HepG2 (cell line): ENCODE measurements at regions not wholly inside any gene's neighbourhood (a gene's known extent, or its start where the extent isn't known, plus 50 kb on each side); places are given as distances from the start of the nearest gene placed in this dataset.

Experiments used
- DNMT3B ChIP-seq: conservative IDR thresholded peaks from 2 replicates; pipeline ENCODE4 v1.6.1; 2016; ENCODE audit warnings: missing biosample characterization, control low read depth
- ELF3 ChIP-seq: IDR thresholded peaks from 2 replicates; pipeline ENCODE4 v1.6.1; 2016; ENCODE audit warnings: missing genetic modification reagents, missing compliant biosample characterization
- EP300 ChIP-seq, 3 experiments: sonication (generic) in 1 of 3; formaldehyde crosslinking in 1 of 3; IDR thresholded peaks; 2 replicates each; pipeline versions ENCODE4 v1.5.1 to v1.6.1; 2011 to 2020; ENCODE audit warnings: low read depth in 2 of 3, low read length in 2 of 3, borderline replicate concordance in 1 of 3, improper control_type of control experiment in 1 of 3, mild to moderate bottlenecking in 1 of 3, missing genetic modification reagents in 1 of 3, moderate library complexity in 1 of 3
- MAFG ChIP-seq: sonication (generic); formaldehyde crosslinking; IDR thresholded peaks from 2 replicates; pipeline ENCODE4 v1.5.1; 2020; ENCODE audit warnings: mild to moderate bottlenecking, missing genetic modification reagents
- MED1 ChIP-seq: sonication (generic); formaldehyde crosslinking; IDR thresholded peaks from 2 replicates; pipeline ENCODE4 v1.4.0; 2020; ENCODE audit warnings: missing genetic modification reagents
- MEF2D ChIP-seq: sonication (generic); formaldehyde crosslinking; IDR thresholded peaks from 2 replicates; pipeline ENCODE4 v1.5.1; 2020; ENCODE audit warnings: mild to moderate bottlenecking, missing genetic modification reagents
- NCOA5 ChIP-seq: sonication (generic); formaldehyde crosslinking; IDR thresholded peaks from 2 replicates; pipeline ENCODE4 v1.4.0; 2020; ENCODE audit warnings: missing genetic modification reagents
- NCOR1 ChIP-seq: fragments of 200-600 bp; sonication (generic); IDR thresholded peaks from 2 replicates; pipeline ENCODE4 v1.7.0; 2017; ENCODE audit warnings: antibody characterized with exemption, low read length, borderline replicate concordance
- NFYB ChIP-seq: sonication (generic); formaldehyde crosslinking; IDR thresholded peaks from 2 replicates; pipeline ENCODE4 v1.4.0; 2020; ENCODE audit warnings: missing genetic modification reagents
- NR2F6 ChIP-seq, 2 experiments: IDR thresholded peaks; 2 replicates each; pipeline ENCODE4 v1.6.1; 2016; ENCODE audit warnings: antibody characterized with exemption in 1 of 2, mild to moderate bottlenecking in 1 of 2
- RAD21 ChIP-seq: fragments of 450-650 bp; formaldehyde crosslinking; IDR thresholded peaks from 2 replicates; pipeline ENCODE4 v1.5.0; 2020; ENCODE audit warnings: mild to moderate bottlenecking
- YEATS2 ChIP-seq: sonication (generic); formaldehyde crosslinking; IDR thresholded peaks from 2 replicates; pipeline ENCODE4 v1.4.0; 2020; ENCODE audit warnings: missing genetic modification reagents, borderline replicate concordance
- ZEB1 ChIP-seq: IDR thresholded peaks from 2 replicates; pipeline ENCODE4 v1.6.1; 2012; ENCODE audit warnings: mild to moderate bottlenecking, low read depth, inconsistent platforms; ENCODE audit not compliant: insufficient replicate concordance
- ZFY ChIP-seq: sonication (generic); formaldehyde crosslinking; IDR thresholded peaks from 2 replicates; pipeline ENCODE4 v1.4.0; 2020; ENCODE audit warnings: missing genetic modification reagents
- ZNF207 ChIP-seq: fragments of 450-650 bp; IDR thresholded peaks from 2 replicates; pipeline ENCODE4 v1.6.1; 2016; ENCODE audit warnings: antibody characterized with exemption, borderline replicate concordance
- ZNF354B ChIP-seq: sonication (generic); formaldehyde crosslinking; IDR thresholded peaks from 2 replicates; pipeline ENCODE4 v1.8.0; 2022; ENCODE audit warnings: mild to moderate bottlenecking, missing genetic modification reagents
- ZNF547 ChIP-seq: sonication (generic); formaldehyde crosslinking; IDR thresholded peaks from 2 replicates; pipeline ENCODE4 v1.5.1; 2020; ENCODE audit warnings: mild to moderate bottlenecking, missing genetic modification reagents
- ZNF629 ChIP-seq: sonication (generic); formaldehyde crosslinking; conservative IDR thresholded peaks from 2 replicates; pipeline ENCODE4 v1.5.0; 2020; ENCODE audit warnings: missing genetic modification reagents
- ZNF674 ChIP-seq: sonication (generic); formaldehyde crosslinking; IDR thresholded peaks from 2 replicates; pipeline ENCODE4 v1.5.0; 2020; ENCODE audit warnings: low read depth, mild to moderate bottlenecking, missing genetic modification reagents
- TF ChIP-seq, protein P1 (sequence below), 2 experiments: fragments of 450-650 bp in 1 of 2; sonication (generic) in 1 of 2; formaldehyde crosslinking; IDR thresholded peaks; 2 replicates each; pipeline versions ENCODE4 v1.5.0 to v1.8.0; 2020 to 2022; ENCODE audit warnings: mild to moderate bottlenecking in 1 of 2, missing genetic modification reagents in 1 of 2
- TF ChIP-seq, protein P2 (sequence below): sonication (generic); formaldehyde crosslinking; IDR thresholded peaks from 2 replicates; pipeline ENCODE4 v1.4.0; 2020; ENCODE audit warnings: missing genetic modification reagents
- TF ChIP-seq, protein P3 (sequence below): sonication (generic); formaldehyde crosslinking; IDR thresholded peaks from 2 replicates; pipeline ENCODE4 v1.4.0; 2020; ENCODE audit warnings: mild to moderate bottlenecking, missing genetic modification reagents
- TF ChIP-seq, protein P4 (sequence below): sonication (generic); formaldehyde crosslinking; IDR thresholded peaks from 2 replicates; pipeline ENCODE4 v1.8.0; 2023; ENCODE audit warnings: mild to moderate bottlenecking, missing genetic modification reagents
- TF ChIP-seq, protein P5 (sequence below): sonication (generic); formaldehyde crosslinking; IDR thresholded peaks from 2 replicates; pipeline ENCODE4 v1.5.1; 2020; ENCODE audit warnings: mild to moderate bottlenecking, moderate library complexity, missing genetic modification reagents

DNA sequence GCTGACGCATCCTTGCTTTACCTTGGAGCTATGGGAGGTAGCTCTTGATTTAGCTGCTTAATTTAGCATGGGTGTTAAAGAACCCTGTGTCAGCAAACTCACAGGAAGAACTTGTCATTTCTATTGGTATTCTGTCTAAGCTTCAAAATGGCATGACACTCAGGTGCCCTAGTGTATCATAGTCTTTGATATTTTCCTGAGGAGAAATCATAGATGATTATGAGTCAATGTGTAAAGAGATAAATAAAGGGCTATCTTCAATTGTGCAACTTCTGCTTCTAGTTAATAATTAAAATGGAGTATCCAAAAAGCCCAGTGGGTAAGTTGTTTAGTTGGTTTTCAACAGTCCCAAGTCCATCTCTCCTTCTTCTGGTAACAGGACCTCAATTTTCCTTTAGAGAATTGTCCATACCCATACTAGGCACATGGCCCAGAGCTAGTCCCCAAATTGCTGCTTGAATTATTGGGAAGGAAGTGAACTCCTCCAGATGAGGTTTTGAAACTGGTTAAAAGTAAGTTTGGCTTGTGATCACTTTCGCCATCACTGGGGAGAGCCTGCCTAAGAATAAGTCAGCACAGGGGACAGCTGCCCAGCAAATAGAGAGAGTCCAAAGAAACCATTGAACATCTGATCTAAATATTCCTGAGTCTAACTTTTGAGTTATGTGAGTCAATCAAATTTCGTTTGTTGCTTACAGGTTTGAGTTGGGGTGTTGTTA, 169.0 kb upstream of the PHYHIPL start (continued):
- TF ChIP-seq, protein P1, sequence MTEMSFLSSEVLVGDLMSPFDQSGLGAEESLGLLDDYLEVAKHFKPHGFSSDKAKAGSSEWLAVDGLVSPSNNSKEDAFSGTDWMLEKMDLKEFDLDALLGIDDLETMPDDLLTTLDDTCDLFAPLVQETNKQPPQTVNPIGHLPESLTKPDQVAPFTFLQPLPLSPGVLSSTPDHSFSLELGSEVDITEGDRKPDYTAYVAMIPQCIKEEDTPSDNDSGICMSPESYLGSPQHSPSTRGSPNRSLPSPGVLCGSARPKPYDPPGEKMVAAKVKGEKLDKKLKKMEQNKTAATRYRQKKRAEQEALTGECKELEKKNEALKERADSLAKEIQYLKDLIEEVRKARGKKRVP (CRISPR knock-in tag; IDR thresholded peaks at IDR 0.05): 0 out of 4 replicates have a peak, but pooled peaks of 1 of the 2 experiments have one; percentile 38
- TF ChIP-seq, protein P2, sequence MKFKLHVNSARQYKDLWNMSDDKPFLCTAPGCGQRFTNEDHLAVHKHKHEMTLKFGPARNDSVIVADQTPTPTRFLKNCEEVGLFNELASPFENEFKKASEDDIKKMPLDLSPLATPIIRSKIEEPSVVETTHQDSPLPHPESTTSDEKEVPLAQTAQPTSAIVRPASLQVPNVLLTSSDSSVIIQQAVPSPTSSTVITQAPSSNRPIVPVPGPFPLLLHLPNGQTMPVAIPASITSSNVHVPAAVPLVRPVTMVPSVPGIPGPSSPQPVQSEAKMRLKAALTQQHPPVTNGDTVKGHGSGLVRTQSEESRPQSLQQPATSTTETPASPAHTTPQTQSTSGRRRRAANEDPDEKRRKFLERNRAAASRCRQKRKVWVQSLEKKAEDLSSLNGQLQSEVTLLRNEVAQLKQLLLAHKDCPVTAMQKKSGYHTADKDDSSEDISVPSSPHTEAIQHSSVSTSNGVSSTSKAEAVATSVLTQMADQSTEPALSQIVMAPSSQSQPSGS (CRISPR knock-in tag): peak; percentile 14; the same call in 1 of the 2 replicates
- 0 out of 2 replicates have a peak, but pooled peaks have one; percentile 62 for TF ChIP-seq MEF2D (CRISPR knock-in tag)
- peak; percentile 94 for TF ChIP-seq MED1 (CRISPR knock-in tag)
- no peak for TF ChIP-seq ZNF354B (CRISPR knock-in tag)
- peak; percentile 83 for TF ChIP-seq NR2F6 (IDR thresholded peaks at IDR 0.05)
- TF ChIP-seq NR2F6 (CRISPR knock-in tag; IDR thresholded peaks at IDR 0.05): peak; percentile 79
- TF ChIP-seq, protein P3, sequence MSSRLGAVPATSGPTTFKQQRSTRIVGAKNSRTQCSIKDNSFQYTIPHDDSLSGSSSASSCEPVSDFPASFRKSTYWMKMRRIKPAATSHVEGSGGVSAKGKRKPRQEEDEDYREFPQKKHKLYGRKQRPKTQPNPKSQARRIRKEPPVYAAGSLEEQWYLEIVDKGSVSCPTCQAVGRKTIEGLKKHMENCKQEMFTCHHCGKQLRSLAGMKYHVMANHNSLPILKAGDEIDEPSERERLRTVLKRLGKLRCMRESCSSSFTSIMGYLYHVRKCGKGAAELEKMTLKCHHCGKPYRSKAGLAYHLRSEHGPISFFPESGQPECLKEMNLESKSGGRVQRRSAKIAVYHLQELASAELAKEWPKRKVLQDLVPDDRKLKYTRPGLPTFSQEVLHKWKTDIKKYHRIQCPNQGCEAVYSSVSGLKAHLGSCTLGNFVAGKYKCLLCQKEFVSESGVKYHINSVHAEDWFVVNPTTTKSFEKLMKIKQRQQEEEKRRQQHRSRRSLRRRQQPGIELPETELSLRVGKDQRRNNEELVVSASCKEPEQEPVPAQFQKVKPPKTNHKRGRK (CRISPR knock-in tag): no peak
- TF ChIP-seq ZNF674: no peak
- TF ChIP-seq ZEB1: no peak
- peak; percentile 60; the same call in 1 of the 2 replicates for TF ChIP-seq ELF3
- TF ChIP-seq, protein P4, sequence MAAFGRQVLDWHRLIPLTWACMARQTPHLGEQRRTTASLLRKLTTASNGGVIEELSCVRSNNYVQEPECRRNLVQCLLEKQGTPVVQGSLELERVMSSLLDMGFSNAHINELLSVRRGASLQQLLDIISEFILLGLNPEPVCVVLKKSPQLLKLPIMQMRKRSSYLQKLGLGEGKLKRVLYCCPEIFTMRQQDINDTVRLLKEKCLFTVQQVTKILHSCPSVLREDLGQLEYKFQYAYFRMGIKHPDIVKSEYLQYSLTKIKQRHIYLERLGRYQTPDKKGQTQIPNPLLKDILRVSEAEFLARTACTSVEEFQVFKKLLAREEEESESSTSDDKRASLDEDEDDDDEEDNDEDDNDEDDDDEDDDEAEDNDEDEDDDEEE (CRISPR knock-in tag): no peak
- no peak for TF ChIP-seq ZNF207
- no peak for TF ChIP-seq YEATS2 (CRISPR knock-in tag)
- TF ChIP-seq, protein P5, sequence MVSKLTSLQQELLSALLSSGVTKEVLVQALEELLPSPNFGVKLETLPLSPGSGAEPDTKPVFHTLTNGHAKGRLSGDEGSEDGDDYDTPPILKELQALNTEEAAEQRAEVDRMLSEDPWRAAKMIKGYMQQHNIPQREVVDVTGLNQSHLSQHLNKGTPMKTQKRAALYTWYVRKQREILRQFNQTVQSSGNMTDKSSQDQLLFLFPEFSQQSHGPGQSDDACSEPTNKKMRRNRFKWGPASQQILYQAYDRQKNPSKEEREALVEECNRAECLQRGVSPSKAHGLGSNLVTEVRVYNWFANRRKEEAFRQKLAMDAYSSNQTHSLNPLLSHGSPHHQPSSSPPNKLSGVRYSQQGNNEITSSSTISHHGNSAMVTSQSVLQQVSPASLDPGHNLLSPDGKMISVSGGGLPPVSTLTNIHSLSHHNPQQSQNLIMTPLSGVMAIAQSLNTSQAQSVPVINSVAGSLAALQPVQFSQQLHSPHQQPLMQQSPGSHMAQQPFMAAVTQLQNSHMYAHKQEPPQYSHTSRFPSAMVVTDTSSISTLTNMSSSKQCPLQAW (CRISPR knock-in tag): peak; percentile 81
- no peak for TF ChIP-seq MAFG (CRISPR knock-in tag)
- peak; percentile 55; the same call in 1 of the 2 replicates for TF ChIP-seq DNMT3B (CRISPR knock-in tag)
- TF ChIP-seq ZNF547 (CRISPR knock-in tag): no peak
- TF ChIP-seq NFYB: no peak
- no peak for TF ChIP-seq NCOA5 (CRISPR knock-in tag)
- TF ChIP-seq ZNF629 (CRISPR knock-in tag): peak; percentile 75
- peak; percentile 80 for TF ChIP-seq NCOR1
- peak; percentile 59 to 96; a peak in 3 of 4 replicates for TF ChIP-seq EP300 (IDR thresholded peaks at IDR 0.05; ENCODE audit: low read depth in 2 of 2, low read length in 2 of 2)
- peak; percentile 49; the same call in 1 of the 2 replicates for TF ChIP-seq EP300 (CRISPR knock-in tag; IDR thresholded peaks at IDR 0.05; ENCODE audit: borderline replicate concordance)
- TF ChIP-seq ZFY (CRISPR knock-in tag): no peak
- TF ChIP-seq RAD21: no peak
- TF ChIP-seq, all 625 proteins: peak for 146
